ENCODE measurements at regions not wholly inside any gene's neighbourhood (a gene's known extent, or its start where the extent isn't known, plus 50 kb on each side); places are given as distances from the start of the nearest gene placed in this dataset.

DNA sequence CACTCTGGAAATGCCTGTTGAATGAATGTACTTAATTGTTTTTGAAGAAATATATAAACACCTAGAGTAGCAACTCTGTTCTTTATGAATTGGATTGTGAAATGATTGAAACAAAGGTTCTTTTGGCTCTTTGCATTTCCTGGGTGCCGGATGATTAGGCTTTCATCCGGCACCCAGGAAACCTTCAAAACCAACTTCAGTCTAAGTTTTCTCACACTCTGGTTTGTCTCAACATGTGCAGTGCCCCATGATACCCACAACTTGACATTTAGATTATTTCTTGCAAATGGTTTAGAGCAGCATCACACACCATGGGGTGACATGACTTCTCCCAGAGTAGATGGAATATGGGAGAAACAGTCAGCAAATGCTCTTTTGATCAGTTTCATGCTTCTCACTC is 354.9 kb downstream of the BARHL2 start:
- no peak overlapping the region for H3K4me3 ChIP-seq
- intact Hi-C loops (cut with DNase I): no loop called here
- no peak for TF ChIP-seq POLR2AphosphoS5 (IDR thresholded peaks at IDR 0.05)
- TF ChIP-seq, protein P1, sequence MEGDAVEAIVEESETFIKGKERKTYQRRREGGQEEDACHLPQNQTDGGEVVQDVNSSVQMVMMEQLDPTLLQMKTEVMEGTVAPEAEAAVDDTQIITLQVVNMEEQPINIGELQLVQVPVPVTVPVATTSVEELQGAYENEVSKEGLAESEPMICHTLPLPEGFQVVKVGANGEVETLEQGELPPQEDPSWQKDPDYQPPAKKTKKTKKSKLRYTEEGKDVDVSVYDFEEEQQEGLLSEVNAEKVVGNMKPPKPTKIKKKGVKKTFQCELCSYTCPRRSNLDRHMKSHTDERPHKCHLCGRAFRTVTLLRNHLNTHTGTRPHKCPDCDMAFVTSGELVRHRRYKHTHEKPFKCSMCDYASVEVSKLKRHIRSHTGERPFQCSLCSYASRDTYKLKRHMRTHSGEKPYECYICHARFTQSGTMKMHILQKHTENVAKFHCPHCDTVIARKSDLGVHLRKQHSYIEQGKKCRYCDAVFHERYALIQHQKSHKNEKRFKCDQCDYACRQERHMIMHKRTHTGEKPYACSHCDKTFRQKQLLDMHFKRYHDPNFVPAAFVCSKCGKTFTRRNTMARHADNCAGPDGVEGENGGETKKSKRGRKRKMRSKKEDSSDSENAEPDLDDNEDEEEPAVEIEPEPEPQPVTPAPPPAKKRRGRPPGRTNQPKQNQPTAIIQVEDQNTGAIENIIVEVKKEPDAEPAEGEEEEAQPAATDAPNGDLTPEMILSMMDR (IDR thresholded peaks at IDR 0.05): no peak
- H3K27ac ChIP-seq: no peak overlapping the region
- H3K4me1 ChIP-seq: no peaks in the 10 kb centered on the region
- H3K27me3 ChIP-seq: no peaks in the 10 kb centered on the region
- H3K9me3 ChIP-seq: no peaks in the 10 kb centered on the region
- no peak for DNase-seq
- H3K36me3 ChIP-seq: no peaks in the 10 kb centered on the region
- 93 to 94% methylated on average over 2 of the region's 2 CpGs for WGBS, 2 donors

DNA sequence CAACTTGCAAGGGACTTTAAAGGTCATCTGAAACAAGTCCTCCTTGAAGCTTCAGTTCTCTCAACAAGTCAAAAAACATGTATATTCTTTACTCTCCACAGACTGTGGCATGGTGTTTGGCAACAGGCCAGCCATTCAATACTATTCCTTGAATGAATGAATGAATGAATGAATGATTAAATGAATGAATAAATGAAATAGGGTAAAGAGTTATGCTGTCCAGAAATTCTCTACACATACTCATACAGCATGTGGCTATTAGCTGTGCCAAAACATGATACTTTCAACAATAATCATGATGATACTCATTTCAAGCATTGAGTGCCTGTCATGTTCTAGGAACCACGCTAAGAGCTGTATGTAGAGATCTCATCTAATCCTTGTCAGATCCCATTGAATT is 356.1 kb downstream of the BARHL2 start:
- 94 to 96% methylated on average over 1 of the region's 1 CpG for WGBS, 2 donors
- no peaks in the 10 kb centered on the region for H3K36me3 ChIP-seq
- H3K4me1 ChIP-seq: no peaks in the 10 kb centered on the region
- H3K27ac ChIP-seq: no peak overlapping the region
- H3K4me3 ChIP-seq: no peak overlapping the region
- no peaks in the 10 kb centered on the region for H3K9me3 ChIP-seq
- H3K27me3 ChIP-seq: no peaks in the 10 kb centered on the region
- DNase-seq: no peak
- TF ChIP-seq POLR2A (IDR thresholded peaks at IDR 0.05) (no peak), POLR2AphosphoS5 (IDR thresholded peaks at IDR 0.05) (no peak), EP300 (IDR thresholded peaks at IDR 0.05) (no peak)
- TF ChIP-seq, protein P1 (IDR thresholded peaks at IDR 0.05): no peak
- intact Hi-C loops (cut with DNase I): no loop called here

DNA sequence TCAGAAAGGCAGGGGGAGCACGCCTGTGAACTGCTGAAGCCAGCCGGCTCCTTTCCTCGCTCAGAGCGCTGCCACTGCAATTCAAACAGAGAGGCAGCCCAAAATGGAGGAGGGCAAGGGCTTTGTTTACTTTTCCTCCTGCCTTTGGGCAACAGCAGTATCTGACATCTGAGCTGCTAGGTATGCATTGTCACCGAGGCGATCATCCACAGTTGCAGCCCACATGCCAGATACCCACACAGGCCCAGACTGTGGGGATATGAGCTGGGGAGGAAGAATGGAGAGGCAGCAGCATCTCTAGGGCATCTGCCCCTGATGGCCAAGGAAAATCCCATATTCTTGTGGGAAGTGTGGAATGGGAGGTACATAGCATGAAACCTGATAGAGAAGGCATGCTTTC is 357.1 kb downstream of the BARHL2 start:
- Histone ChIP-seq H3K9me3 (no peaks in the 10 kb centered on the region), H3K27ac (no peak overlapping the region), H3K36me3 (no peaks in the 10 kb centered on the region), H3K27me3 (no peaks in the 10 kb centered on the region), H3K4me3 (no peak overlapping the region), H3K4me1 (no peaks in the 10 kb centered on the region)
- intact Hi-C loops (cut with DNase I): no loop called here
- WGBS, 2 donors: 89 to 91% methylated on average over 6 of the region's 6 CpGs
- TF ChIP-seq EP300 (IDR thresholded peaks at IDR 0.05) (no peak), POLR2AphosphoS5 (IDR thresholded peaks at IDR 0.05) (no peak), POLR2A (IDR thresholded peaks at IDR 0.05) (no peak)
- TF ChIP-seq, protein P1 (IDR thresholded peaks at IDR 0.05): no peak
- no peak for DNase-seq

DNA sequence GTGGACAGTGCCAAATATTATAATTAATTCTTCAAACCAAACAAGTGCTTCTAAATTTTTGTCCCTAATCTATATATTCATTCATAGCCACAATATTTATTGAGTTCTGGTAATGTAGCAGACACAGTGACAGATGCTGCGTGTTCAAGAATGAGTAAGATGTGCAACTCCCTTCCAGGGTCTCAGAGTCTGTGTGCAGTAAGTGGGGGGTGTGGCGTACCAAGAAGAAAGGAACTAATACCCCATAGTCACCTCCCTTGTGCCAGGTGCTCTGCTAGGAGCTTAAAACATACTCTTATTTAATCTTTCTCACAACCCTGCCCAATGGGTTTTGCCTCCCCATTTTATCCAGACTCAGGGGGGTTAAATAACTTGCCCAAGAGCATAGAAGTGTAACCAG is 358.7 kb downstream of the BARHL2 start:
- TF ChIP-seq EP300 (IDR thresholded peaks at IDR 0.05) (no peak), POLR2A (IDR thresholded peaks at IDR 0.05) (no peak), POLR2AphosphoS5 (IDR thresholded peaks at IDR 0.05) (no peak)
- TF ChIP-seq, protein P1 (IDR thresholded peaks at IDR 0.05): no peak
- intact Hi-C loops (cut with DNase I): no loop called here
- Histone ChIP-seq H3K27ac (no peak overlapping the region), H3K4me1 (no peaks in the 10 kb centered on the region), H3K27me3 (peaks cover 0 to 6% (median 0%) of the 10 kb centered on the region in 3 donors), H3K36me3 (no peaks in the 10 kb centered on the region), H3K4me3 (no peak overlapping the region), H3K9me3 (no peaks in the 10 kb centered on the region)
- DNase-seq: no peak
- WGBS, 2 donors: 86 to 94% methylated on average over 2 of the region's 2 CpGs

DNA sequence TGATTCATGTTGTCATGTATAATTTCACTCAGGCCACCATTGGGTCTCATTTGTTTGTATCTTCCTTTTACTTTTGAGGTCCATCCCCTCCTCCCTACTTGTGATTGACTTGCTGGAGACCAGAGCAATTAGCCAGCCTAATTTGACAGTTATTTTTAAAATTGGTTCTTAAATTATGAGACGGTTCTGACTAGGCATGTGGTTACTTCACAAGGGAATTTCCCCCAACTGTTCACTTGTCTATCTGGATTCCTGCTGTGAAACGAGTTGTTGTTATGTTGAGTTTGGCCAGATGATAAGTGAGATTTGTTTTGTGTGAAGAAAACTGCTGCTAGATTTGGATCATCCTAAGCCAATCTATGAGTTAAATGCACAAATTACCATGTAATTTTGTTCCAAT is 359.1 kb downstream of the BARHL2 start:
- 43 to 66% methylated on average over 2 of the region's 2 CpGs for WGBS, 2 donors
- intact Hi-C loops (cut with DNase I): no loop called here
- no peaks in the 10 kb centered on the region for H3K36me3 ChIP-seq

More for the DNA sequence above, 359.1 kb downstream of the BARHL2 start:
- H3K4me3 ChIP-seq: no peak overlapping the region
- H3K27me3 ChIP-seq: peaks cover 0 to 6% (median 0%) of the 10 kb centered on the region in 3 donors
- H3K27ac ChIP-seq: no peak overlapping the region
- TF ChIP-seq EP300 (IDR thresholded peaks at IDR 0.05) (no peak), POLR2A (IDR thresholded peaks at IDR 0.05) (no peak), POLR2AphosphoS5 (IDR thresholded peaks at IDR 0.05) (no peak)
- TF ChIP-seq, protein P1 (IDR thresholded peaks at IDR 0.05): no peak
- H3K9me3 ChIP-seq: no peaks in the 10 kb centered on the region
- DNase-seq: no peak
- H3K4me1 ChIP-seq: no peaks in the 10 kb centered on the region

Data from sigmoid colon (tissue), 6 donors.